ENCODE measurements at regions not wholly inside any gene's neighbourhood (a gene's known extent, or its start where the extent isn't known, plus 50 kb on each side); places are given as distances from the start of the nearest gene placed in this dataset.
A peak's percentile ranks its signal among the peaks of the same experiment; 100 is the strongest.
"Not testable (repeated sequence)": the region's sequence is repeated elsewhere in the genome, so short reads cannot be mapped to it uniquely, and the experiment has no call there.

DNA sequence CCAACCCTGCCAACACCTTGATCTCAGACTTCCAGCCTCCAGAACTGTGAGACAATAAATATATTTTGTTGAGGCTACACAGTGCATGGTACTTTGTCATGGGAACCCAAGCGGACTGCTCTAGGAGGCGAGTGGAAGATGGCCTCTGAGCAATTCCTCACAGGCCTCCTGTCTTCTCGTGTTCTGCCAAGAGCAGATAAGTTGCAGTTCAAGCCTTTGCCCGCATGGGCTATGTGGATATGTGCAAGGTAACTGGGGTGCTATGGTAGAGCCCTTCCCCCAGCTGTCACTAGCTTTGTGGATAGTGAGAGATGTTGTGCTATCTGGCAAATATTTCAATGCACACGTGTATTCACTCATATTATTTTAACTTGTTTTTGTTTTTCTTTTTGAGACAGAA is 156.0 kb upstream of the BCOR start:
- no peak for ATAC-seq (replicated peaks)
- Mint-ChIP-seq H3K36me3 (ENCODE audit: insufficient read depth) (no peaks in the 10 kb centered on the region), H3K27me3 (no peaks in the 10 kb centered on the region), H3K9me3 (no peaks in the 10 kb centered on the region), H3K4me3 (no peak overlapping the region), H3K4me1 (ENCODE audit: low read depth in 2 of 2) (no peaks in the 10 kb centered on the region), H3K27ac (no peak overlapping the region)
- no peak for DNase-seq

DNA sequence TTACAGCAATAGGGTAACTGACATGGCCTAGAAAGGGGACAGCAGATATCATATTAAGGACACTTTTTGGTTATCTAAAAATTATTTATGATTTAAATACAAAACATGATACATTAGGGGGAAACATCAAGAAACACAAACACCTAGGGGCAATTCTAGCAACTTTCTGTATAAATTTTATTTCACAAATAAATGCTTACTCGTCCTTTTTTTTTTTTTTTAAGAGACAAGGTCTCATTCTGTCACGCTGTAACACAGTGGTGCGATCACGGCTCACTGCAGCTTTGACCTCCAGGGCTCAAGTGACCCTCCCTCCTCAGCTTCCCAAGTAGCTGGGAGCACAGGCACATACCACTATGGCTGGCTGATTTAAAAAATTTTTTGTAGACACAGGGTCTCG is 151.8 kb upstream of the BCOR start:
- Mint-ChIP-seq H3K4me1 (ENCODE audit: low read depth in 2 of 2) (peaks cover 5 to 8% of the 10 kb centered on the region in 2 donors), H3K9me3 (no peaks in the 10 kb centered on the region), H3K27ac (no peak overlapping the region), H3K27me3 (no peaks in the 10 kb centered on the region), H3K36me3 (ENCODE audit: insufficient read depth) (no peaks in the 10 kb centered on the region), H3K4me3 (no peak overlapping the region)
- DNase-seq (no peak), ATAC-seq (replicated peaks) (no peak)

DNA sequence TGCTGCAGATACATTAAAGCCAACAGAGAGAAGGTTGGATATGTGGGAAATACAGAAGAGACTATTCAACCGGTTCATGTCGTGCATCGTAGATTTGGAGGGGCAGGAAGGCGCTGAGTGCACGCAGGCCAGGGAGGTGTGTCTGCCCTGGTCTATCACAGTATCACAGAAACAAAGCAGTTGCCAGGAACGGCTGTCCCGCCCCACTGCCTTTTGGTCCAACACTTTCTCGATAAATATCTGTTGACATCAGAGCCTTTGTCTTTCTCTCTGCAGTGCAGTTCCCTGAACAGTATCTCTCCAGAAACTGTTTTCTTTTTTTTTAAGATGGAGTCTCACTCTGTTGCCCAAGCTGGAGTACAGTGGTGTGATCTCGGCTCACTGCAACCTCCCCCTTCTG is 151.1 kb upstream of the BCOR start:
- no peak overlapping the region for H3K27ac Mint-ChIP-seq
- H3K27me3 Mint-ChIP-seq: no peaks in the 10 kb centered on the region
- no peaks in the 10 kb centered on the region for H3K9me3 Mint-ChIP-seq
- no peak overlapping the region for H3K4me3 Mint-ChIP-seq
- no peaks in the 10 kb centered on the region for H3K36me3 Mint-ChIP-seq (ENCODE audit: insufficient read depth)
- no peak for ATAC-seq (replicated peaks)
- H3K4me1 Mint-ChIP-seq (ENCODE audit: low read depth in 2 of 2): peaks cover 5 to 8% of the 10 kb centered on the region in 2 donors
- no peak for DNase-seq

DNA sequence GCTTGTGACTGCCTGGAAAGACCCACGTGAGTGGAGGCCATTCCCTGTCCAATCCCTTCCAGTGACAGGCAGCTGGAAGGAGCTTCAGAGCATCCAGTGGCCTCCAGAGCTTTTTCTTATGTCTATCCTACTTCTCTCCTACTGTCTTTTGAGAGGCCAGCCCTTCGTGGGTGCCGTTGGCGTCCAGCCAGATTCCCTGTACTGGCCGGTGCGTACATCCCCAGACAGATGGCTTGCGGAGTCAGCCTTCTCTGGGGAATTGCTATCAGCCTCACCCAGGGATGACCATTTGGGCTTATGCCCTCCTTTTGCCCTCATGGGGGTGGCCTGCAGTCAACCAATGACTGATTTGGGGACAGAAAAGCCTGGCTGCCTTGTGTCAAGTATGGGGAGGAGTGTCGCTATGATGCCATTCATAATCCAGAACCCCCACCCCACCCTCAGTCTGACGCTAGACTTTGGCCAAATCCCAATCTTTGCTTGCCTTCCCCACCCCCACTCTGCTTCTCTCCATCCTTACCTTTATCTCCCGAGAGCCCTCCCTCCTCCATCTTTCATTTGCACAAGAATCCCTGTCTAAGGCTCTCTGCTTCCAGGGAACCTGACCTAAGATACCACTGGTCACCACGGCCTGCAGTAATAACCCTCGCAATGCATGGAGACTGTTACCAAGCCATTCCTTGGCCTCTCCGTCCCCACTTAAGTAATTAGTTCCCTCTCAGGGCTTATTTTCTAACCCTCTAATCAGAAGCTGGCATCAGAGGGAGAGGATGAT is 150.3 kb upstream of the BCOR start:
- no peaks in the 10 kb centered on the region for H3K9me3 Mint-ChIP-seq
- H3K4me1 Mint-ChIP-seq (ENCODE audit: low read depth in 2 of 2): peaks cover 5 to 8% of the 10 kb centered on the region in 2 donors
- H3K4me3 Mint-ChIP-seq: no peak overlapping the region
- no peak overlapping the region for H3K27ac Mint-ChIP-seq
- H3K27me3 Mint-ChIP-seq: no peaks in the 10 kb centered on the region
- DNase-seq (no peak), ATAC-seq (replicated peaks) (no peak)
- H3K36me3 Mint-ChIP-seq (ENCODE audit: insufficient read depth): no peaks in the 10 kb centered on the region

DNA sequence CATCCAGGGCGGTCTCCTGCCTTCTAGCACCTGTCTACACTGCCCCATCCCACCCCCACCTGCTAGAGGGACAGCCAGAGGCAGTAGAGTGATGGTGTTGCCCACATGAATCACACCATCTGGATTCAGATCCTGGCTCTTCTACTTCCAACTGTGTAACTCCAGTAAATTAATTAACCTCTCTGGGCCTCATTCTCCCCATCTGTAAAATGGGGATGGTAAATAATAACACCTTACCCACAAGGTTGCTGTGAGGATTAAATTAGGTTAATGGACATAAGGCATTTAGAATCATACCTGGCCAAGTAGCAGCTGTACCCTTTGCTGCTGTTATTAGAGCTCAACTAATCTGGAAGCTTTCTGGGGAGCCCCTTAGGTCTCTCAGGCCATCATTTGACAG is 149.6 kb upstream of the BCOR start:
- H3K9me3 Mint-ChIP-seq: no peaks in the 10 kb centered on the region
- no peak overlapping the region for H3K4me3 Mint-ChIP-seq
- H3K4me1 Mint-ChIP-seq (ENCODE audit: low read depth in 2 of 2): peaks cover 5 to 8% of the 10 kb centered on the region in 2 donors
- ATAC-seq (replicated peaks) (no peak), DNase-seq (no peak)
- no peaks in the 10 kb centered on the region for H3K36me3 Mint-ChIP-seq (ENCODE audit: insufficient read depth)
- no peak overlapping the region for H3K27ac Mint-ChIP-seq
- no peaks in the 10 kb centered on the region for H3K27me3 Mint-ChIP-seq

DNA sequence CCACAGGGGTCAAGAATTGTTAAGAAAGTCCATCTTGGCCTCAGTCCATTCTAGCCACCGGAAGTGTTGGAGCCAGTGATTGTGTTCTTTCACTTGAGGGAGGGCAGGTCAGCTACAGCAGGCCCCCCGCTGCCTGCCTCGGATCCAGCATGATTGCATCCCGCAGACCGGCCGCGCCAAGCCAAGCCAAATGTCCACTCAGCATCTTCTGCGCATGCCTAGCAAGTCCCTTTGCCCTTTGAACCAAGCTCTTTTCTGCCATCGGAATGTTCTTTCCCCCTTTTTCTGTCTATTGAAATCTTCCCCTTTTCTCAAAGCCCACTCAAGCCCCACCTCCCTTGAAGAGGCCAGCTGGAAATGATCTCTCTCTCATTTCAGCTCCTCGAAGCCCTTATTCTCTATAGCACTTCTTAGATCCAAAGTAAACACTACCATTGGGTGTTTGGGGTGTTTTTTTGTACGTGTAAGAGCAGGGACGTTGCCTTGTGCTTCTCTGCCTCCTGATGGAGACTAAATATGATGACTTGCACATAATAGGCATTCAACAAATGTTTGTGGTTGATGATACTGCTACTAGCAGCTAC is 147.8 kb upstream of the BCOR start:
- no peaks in the 10 kb centered on the region for H3K27me3 Mint-ChIP-seq
- no peaks in the 10 kb centered on the region for H3K9me3 Mint-ChIP-seq
- H3K36me3 Mint-ChIP-seq (ENCODE audit: insufficient read depth): no peaks in the 10 kb centered on the region
- peaks cover 5 to 8% of the 10 kb centered on the region in 2 donors for H3K4me1 Mint-ChIP-seq (ENCODE audit: low read depth in 2 of 2)
- no peak overlapping the region for H3K27ac Mint-ChIP-seq
- H3K4me3 Mint-ChIP-seq: no peak overlapping the region
- DNase-seq (no peak), ATAC-seq (replicated peaks) (no peak)

DNA sequence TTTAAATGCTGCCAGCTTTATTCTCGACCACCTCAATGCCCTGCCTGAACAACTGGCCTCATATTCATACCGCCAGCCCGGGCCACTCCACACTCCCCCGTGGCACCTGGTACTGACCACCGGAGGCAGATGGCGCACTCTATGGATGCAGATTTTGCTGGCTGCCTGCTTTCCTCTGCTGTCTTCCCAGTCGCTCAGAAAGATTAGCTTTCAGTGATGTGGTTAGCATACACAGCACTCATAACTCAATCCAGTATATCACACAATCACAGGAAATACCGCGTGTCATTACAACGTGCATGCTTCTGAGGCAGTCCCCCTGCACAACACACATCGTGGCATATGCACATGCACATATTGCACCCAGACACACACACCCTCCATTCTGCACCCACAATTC is 147.2 kb upstream of the BCOR start:
- ATAC-seq (replicated peaks) (peak; percentile 37), DNase-seq (no peak)
- no peaks in the 10 kb centered on the region for H3K27me3 Mint-ChIP-seq
- H3K36me3 Mint-ChIP-seq (ENCODE audit: insufficient read depth): no peaks in the 10 kb centered on the region
- H3K9me3 Mint-ChIP-seq: no peaks in the 10 kb centered on the region
- H3K4me3 Mint-ChIP-seq: no peak overlapping the region
- H3K4me1 Mint-ChIP-seq (ENCODE audit: low read depth in 2 of 2): peaks cover 5 to 8% of the 10 kb centered on the region in 2 donors
- H3K27ac Mint-ChIP-seq: no peak overlapping the region

DNA sequence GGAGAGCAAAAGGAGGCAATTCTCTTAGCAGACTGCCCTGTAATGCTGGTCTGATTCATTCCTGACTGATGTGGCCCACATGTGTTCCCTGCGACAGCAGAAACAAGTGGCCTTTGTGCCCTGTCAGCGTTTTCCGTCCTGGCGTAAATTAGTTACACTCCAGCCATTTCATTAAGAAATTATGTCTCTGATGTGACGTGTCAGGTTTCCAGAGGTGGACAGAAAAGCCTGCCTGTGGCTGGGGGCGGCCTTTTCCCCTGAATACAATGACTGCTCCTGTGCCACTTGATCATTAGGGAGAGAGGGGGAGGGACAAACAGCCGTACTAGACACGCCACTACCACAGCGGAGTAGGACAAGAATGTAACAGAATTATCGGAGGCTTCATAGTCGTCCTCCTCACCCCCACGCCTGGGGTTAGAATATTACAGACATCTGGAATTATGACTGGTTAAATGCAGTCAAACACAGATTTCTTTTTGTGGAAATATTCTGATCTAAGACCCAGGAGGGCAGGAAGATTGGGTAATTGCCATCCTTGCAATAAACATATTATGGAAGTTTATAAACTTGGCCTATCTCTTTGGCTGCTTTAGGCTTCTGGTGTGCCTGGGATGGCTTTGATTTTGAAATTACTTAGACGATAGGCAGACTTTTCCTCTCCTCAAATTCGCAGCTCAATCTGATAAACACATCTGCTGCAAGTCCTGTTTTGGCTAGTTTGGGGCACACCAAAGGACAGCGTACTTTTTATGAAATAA is 146.2 kb upstream of the BCOR start:
- DNase-seq (no peak), ATAC-seq (replicated peaks) (no peak)
- no peak overlapping the region for H3K4me3 Mint-ChIP-seq
- no peaks in the 10 kb centered on the region for H3K36me3 Mint-ChIP-seq (ENCODE audit: insufficient read depth)
- H3K9me3 Mint-ChIP-seq: no peaks in the 10 kb centered on the region
- H3K4me1 Mint-ChIP-seq (ENCODE audit: low read depth in 2 of 2): peaks cover 5 to 8% of the 10 kb centered on the region in 2 donors
- no peaks in the 10 kb centered on the region for H3K27me3 Mint-ChIP-seq
- H3K27ac Mint-ChIP-seq: no peak overlapping the region

DNA sequence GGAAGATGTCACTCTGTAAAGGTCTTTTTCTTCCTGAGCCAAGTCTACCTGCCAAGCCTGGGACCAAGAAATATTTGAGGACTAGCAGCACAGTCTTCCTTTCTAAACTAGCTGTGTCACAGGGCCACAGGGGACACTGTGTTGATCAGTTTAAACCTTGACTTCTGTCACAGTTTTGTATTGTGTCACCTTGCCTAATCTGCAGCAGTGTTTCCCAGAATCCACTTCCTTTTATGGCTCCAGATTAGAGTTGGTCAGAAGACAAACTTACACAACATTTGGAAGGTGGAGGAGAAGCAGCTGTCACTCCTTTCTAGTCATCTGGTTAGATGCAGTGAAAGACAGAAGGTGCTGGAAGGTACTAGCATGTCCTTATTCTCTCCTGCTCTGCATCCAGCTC is 143.1 kb upstream of the BCOR start:
- Mint-ChIP-seq H3K27ac (no peak overlapping the region), H3K4me3 (no peak overlapping the region), H3K36me3 (ENCODE audit: insufficient read depth) (no peaks in the 10 kb centered on the region), H3K4me1 (ENCODE audit: low read depth in 2 of 2) (peaks cover 5 to 8% of the 10 kb centered on the region in 2 donors), H3K27me3 (no peaks in the 10 kb centered on the region), H3K9me3 (no peaks in the 10 kb centered on the region)
- DNase-seq: no peak
- no peak for ATAC-seq (replicated peaks)

DNA sequence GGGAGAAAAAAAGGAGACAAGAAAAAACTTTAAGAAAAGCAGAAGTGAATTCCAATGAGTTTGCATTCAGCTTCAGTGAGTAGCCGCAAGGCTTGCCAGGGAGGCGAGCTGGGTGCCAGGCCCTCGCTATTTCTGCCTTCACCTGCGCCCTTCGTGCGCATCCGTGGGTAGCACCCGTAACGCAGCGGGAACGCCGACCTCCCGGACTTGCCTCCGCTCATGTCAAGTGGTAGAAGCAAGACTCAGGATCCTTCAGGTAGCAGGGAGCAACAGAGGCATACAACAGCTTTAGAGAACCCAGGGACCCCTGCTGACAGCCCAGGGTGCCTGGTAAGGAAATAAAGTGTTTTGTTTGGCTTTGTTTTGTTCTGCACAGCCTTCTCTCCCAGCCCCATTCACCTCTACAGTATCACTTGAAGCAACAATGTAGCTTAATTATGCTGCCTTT is 140.0 kb upstream of the BCOR start:
- Mint-ChIP-seq H3K27ac (no peak overlapping the region), H3K9me3 (no peaks in the 10 kb centered on the region), H3K4me1 (ENCODE audit: low read depth in 2 of 2) (no peaks in the 10 kb centered on the region), H3K4me3 (no peak overlapping the region), H3K27me3 (no peaks in the 10 kb centered on the region), H3K36me3 (ENCODE audit: insufficient read depth) (no peaks in the 10 kb centered on the region)
- ATAC-seq (replicated peaks): no peak
- no peak for DNase-seq

DNA sequence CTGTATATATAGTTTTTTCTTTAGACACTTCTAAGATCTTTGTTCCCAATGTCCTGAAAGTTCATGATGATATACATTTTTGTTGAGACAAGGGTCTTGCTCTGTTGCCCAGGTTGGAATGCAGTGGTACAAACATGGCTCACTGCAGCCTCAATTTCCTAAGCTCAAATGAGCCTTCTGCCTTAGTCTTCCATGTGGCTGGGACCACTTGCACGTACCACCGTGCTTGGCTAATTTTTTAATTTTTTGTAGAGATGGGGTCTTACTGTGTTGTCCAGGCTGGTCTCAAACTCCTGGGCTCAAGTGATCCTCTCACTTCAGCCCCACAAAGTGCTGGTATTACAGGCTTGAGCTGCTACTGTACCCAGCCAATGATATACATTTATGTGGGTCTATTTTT is 132.9 kb upstream of the BCOR start:
- no peaks in the 10 kb centered on the region for H3K9me3 Mint-ChIP-seq
- H3K27ac Mint-ChIP-seq: no peak overlapping the region
- H3K4me3 Mint-ChIP-seq: no peak overlapping the region
- no peaks in the 10 kb centered on the region for H3K36me3 Mint-ChIP-seq (ENCODE audit: insufficient read depth)
- DNase-seq (no peak), ATAC-seq (replicated peaks) (no peak)
- H3K4me1 Mint-ChIP-seq (ENCODE audit: low read depth in 2 of 2): no peaks in the 10 kb centered on the region
- H3K27me3 Mint-ChIP-seq: no peaks in the 10 kb centered on the region

DNA sequence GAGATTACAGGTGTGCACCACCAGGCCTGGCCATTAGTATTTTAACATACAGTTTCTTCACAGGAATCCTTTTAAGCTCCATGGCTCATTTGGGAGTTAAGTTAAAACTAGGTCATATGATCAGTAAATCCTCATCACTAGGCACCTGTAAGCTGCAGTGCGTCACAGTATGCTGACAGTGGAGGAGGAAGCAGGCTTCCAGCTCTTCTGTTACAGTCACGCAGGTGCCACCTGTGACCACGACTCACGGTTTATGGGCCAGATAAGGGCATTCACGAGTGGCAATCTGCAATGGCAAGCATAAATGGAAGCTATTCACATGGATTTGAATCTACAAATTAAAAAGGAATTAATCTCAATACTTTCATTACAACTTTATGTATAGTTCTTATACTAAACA is 129.4 kb upstream of the BCOR start:
- Mint-ChIP-seq H3K36me3 (ENCODE audit: insufficient read depth) (no peaks in the 10 kb centered on the region), H3K27me3 (no peaks in the 10 kb centered on the region), H3K9me3 (no peaks in the 10 kb centered on the region), H3K4me3 (no peak overlapping the region), H3K27ac (no peak overlapping the region), H3K4me1 (ENCODE audit: low read depth in 2 of 2) (no peaks in the 10 kb centered on the region)
- ATAC-seq (replicated peaks): no peak
- no peak for DNase-seq

DNA sequence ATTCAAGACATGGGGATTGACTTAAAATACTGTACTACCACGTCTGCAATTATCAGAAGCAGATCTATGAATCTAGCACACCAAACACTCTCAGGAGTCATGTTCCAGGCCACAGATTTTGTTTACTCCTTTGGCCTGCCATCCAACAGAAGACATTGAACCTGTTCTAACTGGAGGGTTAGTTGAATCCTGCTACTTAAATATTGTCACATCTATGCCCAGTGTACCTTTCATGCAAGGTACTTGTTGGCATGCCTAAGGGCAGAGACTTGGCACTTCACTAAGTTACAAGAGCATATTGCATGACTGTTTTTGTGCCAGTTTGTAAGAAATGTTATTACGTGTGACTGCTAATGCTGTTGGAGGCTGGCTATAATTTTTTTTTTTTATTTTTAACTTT is 126.9 kb upstream of the BCOR start:
- ATAC-seq (replicated peaks): no peak
- H3K27me3 Mint-ChIP-seq: no peaks in the 10 kb centered on the region
- DNase-seq: no peak
- no peaks in the 10 kb centered on the region for H3K36me3 Mint-ChIP-seq (ENCODE audit: insufficient read depth)
- no peaks in the 10 kb centered on the region for H3K9me3 Mint-ChIP-seq
- H3K4me1 Mint-ChIP-seq (ENCODE audit: low read depth in 2 of 2): no peaks in the 10 kb centered on the region
- H3K27ac Mint-ChIP-seq: no peak overlapping the region
- no peak overlapping the region for H3K4me3 Mint-ChIP-seq

DNA sequence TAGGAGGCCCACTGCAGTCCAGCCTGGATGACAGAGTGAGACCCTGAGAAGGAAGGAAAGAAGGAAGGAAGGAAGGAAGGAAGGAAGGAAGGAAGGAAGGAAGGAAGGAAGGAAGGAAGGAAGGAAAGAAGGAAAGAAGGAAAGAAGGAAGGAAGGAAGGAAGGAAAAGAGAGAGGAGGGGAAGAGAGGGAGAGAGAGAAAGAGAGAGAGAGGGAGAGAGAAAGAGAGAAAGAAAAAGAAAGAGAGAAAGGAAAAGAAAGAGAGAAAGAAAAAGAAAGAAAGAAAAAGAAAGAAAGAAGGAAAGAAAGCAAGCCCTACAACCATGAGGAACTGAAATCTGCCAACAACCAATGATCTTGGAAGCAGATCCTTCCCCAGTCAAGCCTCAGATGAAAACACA is 124.9 kb upstream of the BCOR start:
- H3K9me3 Mint-ChIP-seq; H3K27me3 Mint-ChIP-seq; H3K4me1 Mint-ChIP-seq (ENCODE audit: low read depth in 2 of 2); H3K27ac Mint-ChIP-seq; ATAC-seq (replicated peaks); DNase-seq; H3K36me3 Mint-ChIP-seq (ENCODE audit: insufficient read depth); H3K4me3 Mint-ChIP-seq: not testable (repeated sequence)

All from effector memory CD8-positive, alpha-beta T cell (primary cell).